IPS-11a (cell line): ENCODE measurements at regions not wholly inside any gene's neighbourhood (a gene's known extent, or its start where the extent isn't known, plus 50 kb on each side); places are given as distances from the start of the nearest gene placed in this dataset.
"Not testable (repeated sequence)": the region's sequence is repeated elsewhere in the genome, so short reads cannot be mapped to it uniquely, and the experiment has no call there.

Experiments
- H3K4me3 ChIP-seq: one replicate; pipeline ENCODE4 v1.5.1; 2013; ENCODE audit warnings: low read depth, low read length, control low read depth

DNA sequence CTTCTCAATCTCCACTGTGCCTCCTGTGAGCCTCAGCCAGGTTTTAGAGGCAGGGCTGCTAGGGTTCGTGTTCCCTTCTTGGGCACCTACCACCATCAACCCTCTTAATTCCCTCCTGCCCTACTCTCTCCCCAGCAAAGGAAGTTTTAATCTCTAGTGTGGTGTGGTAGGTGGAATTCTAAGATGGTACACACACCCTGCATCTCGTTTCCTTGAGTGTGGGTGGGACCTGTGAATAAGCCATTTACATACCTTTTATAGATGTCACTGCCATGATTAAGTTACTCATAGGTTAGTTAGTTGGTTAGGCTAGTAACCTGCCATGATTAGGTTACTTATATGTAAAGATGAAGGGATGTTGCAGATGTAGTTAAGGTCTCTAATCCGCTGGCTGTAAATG is 114.8 kb upstream of the VRK1 start:
- H3K4me3 ChIP-seq = no peak overlapping the region

DNA sequence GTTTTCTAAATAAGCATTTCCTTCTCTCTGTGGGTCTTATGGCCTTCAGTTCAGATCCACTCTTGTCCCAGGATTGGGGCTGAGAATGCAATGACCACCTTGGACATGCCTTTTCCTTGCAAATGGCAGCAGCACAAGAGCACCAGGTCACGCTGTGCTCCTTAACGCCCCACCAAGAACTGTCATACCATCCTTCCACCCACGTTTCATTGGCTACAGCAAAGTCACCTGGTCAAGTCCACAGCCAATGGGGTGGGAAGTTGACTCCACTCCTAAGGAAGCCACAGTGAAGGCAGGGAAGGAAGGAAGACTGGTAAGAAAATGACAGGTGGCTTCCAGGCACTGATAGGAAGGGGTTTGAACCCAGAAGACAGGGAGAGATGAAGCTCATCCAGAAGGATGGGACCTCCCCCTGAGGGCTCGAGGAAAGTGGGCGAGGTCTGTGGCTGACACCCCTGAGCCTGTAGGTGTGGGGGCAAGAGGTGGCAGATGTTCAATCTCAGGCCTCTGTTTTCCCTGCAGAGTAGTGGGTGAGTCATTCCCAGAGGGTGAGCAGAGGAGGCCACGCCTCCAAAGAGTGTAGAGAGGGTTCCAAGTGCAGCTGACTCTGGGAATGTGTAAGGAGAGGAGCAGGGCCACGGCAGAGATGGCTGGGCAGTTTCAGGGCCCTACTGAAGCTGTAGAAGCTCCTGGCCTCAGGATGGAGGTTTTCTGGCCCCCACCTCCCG is 113.5 kb upstream of the VRK1 start:
- no peak overlapping the region for H3K4me3 ChIP-seq

DNA sequence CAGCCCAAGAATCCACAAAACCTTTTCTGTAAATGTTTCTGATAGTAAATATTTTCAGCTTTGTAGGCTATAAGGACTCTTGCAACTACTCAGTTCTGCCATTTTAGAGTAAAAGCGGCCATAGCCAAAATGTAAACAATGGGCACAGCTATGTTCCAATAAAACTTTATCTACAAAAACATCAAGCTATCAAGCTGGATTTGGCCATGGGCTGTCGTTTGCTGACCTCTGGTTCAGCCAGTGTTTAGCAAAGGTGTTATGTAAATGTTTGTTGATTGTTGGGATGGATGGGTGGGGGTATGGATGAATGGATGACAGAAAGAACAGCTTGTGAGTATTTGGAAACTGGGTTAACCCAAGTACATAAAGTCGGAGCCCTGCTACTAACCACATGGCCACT is 111.1 kb upstream of the VRK1 start:
- H3K4me3 ChIP-seq = no peak overlapping the region

DNA sequence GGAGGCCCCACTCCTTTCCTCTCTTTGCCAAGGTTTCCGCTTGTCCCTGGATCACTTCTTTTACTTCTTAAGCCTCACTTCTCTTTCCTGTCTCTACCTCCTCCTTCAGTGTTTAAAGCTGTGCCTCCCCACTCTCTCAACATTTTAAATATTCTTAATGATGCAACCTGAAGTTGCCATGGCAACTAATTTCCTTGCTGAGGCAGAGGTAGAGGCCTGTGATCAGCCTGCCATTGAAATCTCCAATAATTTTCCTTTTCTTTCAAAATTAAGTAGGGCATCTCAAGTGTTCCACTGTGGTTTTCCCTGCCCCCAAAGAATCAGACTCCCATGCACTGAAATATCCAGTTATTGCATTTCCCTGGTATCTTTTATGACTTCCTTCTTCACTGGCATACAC is 108.6 kb upstream of the VRK1 start:
- no peak overlapping the region for H3K4me3 ChIP-seq

DNA sequence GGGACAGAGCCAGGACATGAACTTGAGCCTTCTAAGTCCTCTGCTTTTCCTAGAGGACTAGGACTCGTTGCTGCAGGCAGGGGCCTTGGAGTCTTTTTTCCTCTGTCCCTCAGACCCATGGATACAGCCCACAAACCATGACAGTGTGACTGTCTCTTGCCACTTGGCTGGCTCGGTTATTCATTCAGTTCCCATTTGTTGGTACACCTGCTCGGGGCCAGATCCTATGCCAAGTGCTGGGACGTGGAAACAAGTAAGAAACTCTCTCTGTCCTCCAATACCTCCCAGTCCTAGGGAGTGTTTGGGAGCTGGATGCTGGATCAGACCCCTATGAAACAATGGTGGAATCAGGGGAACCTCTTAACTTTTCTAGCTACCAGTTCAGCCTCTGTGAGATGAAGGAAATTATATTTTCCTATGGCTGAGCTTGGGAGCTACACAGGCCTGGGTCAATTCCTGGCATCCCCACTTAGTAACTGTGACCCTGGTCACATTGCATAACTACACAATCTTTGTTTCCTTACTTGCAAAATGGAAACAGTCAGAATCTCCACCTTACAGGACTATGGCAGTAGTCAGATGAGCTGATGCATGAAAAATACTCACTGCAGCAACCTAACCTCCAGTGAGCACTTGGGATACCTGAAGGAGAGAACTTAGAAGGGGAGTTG is 106.3 kb upstream of the VRK1 start:
- H3K4me3 ChIP-seq = no peak overlapping the region

GRCh38 chr14:96693252-96693820 is 103.8 kb upstream of the VRK1 start:
- no peak overlapping the region for H3K4me3 ChIP-seq

DNA sequence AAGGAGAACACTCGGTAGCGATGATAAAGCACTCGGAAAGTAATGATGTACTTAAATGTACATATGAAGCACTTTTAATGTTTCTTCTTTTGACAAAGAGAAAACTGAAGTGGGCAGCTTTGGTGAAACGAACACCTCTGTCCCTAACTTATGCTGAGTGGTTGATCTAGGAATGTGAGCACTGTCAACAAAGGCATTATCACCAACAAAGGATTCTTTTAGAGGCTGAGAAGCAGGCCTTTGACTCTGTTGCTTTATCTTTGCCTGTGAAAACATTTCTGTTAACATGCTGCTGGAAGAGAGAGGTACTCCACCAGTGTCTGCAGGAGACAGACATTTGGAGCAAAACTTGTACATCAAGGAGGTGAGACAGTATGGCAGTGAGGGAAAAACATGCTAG is 103.2 kb upstream of the VRK1 start:
- no peak overlapping the region for H3K4me3 ChIP-seq

GRCh38 chr14:96698960-96699539 is 98.1 kb upstream of the VRK1 start:
- H3K4me3 ChIP-seq = no peak overlapping the region

DNA sequence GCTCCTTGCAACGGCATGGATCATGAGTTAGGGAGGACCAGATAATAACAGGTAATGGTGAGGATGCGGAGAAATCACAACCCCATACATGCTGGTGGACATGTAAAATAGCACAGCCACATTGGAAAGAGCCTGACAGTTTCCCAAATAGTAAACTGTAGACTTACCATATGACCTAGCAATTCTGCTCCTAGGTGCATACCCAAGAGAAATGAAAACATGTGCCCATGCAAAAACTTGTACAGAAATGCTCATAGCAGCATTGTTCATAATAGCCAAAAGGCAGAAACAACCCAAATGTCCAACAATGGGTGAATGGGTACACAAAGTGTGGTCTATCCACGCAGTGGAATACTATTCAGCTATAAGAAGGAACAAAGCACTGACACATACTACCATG is 97.5 kb upstream of the VRK1 start:
- no peak overlapping the region for H3K4me3 ChIP-seq

GRCh38 chr14:96702831-96703230 is 94.4 kb upstream of the VRK1 start:
- no peak overlapping the region for H3K4me3 ChIP-seq

GRCh38 chr14:96705422-96706092 is 91.6 kb upstream of the VRK1 start:
- no peak overlapping the region for H3K4me3 ChIP-seq

GRCh38 chr14:96706893-96707292 is 90.3 kb upstream of the VRK1 start:
- no peak overlapping the region for H3K4me3 ChIP-seq

- no peak overlapping the region for H3K4me3 ChIP-seq
These were observed 87.0 kb upstream of the VRK1 start for GRCh38 chr14:96710060-96710666.

GRCh38 chr14:96711559-96712267 is 85.5 kb upstream of the VRK1 start:
- no peak overlapping the region for H3K4me3 ChIP-seq

DNA sequence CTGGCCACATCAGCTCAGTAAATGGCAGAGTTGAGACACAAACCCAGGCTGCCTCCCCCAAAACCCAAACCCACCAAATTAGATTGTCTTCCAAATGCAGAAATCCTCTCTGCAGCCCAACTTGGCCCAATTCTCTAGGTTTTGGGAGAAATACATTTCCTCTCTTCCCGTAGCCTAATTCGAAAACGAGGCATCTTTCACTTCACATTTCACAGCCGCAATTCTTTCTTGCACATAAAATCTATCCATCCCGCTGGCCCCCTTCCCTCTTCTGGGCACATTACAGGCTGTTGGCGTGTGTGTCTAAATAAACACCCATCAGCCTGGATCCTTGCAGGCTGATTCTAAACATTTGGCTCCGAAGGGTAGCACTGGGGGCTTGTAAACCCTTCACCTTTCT is 83.8 kb upstream of the VRK1 start:
- H3K4me3 ChIP-seq = no peak overlapping the region

GRCh38 chr14:96714537-96714936 is 82.6 kb upstream of the VRK1 start:
- not testable (repeated sequence) for H3K4me3 ChIP-seq

GRCh38 chr14:96717116-96717515 is 80.1 kb upstream of the VRK1 start:
- no peak overlapping the region for H3K4me3 ChIP-seq

- no peak overlapping the region for H3K4me3 ChIP-seq
These were observed 78.8 kb upstream of the VRK1 start for GRCh38 chr14:96718407-96718806.

DNA sequence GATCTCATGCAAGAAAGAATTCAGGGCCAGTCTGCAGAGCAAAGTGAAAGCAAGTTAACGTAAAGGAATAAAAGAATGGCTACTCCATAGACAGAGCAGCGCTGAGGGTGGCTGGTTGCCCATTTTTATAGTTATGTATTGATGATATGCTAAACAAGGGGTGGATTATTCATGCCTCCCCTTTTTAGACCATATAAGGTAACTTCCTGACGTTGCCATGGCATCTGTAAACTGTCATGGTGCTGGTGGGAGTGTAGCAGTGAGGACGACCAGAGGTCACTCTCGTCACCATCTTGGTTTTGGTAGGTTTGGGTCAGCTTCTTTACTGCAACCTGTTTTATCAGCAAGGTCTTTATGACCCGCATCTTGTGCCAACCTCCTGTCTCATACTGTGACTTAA is 76.5 kb upstream of the VRK1 start:
- H3K4me3 ChIP-seq = not testable (repeated sequence)

DNA sequence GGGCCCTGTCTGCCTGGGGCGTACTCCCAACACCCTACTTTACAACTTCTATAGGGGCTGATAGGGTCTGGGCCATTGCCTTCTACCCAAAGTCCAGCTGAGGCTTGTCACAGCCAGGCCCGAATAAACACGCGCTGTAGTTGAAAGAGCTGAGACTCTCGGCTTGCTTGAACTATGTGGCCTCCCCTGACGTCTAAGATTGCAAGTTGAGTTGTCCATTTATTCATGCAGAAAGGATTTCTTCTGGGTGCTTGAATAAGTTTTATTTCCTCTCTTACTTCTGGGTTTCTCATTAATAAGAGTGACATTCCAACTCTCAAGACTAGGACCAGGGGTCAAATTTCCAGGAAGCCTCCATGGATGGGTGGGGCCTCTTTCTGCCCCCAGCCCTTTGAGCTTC is 74.4 kb upstream of the VRK1 start:
- H3K4me3 ChIP-seq = no peak overlapping the region

DNA sequence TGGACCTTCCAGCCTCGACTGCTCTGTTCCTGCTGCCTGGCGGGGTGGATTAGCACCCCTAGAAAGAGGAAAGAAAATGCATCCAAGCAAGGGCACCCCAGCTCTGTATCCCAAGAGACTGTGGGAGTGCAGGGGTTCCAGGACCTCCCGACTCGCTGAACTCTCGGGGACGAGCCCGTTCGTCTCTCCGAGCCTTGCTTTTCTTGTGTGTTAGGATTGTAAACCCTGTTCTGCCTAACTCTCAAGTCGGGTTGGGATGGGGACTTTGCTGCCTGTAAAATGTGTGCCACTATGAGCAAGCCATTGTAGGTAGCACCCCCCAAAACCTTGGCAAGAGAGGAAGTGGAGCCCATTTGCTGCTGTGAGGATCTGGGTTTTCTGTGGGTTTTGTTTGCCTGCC is 73.2 kb upstream of the VRK1 start:
- H3K4me3 ChIP-seq = no peak overlapping the region
